RWPE2 (cell line): ENCODE measurements at regions not wholly inside any gene's neighbourhood (a gene's known extent, or its start where the extent isn't known, plus 50 kb on each side); places are given as distances from the start of the nearest gene placed in this dataset.

Experiments used
- ATAC-seq: fragments of 200-7000 bp; cut with Tn5 transposase; 3 replicates; pipeline ENCODE4 v1.9.1; 2021; ENCODE audit warnings: low read depth
- DNase-seq: peaks from one replicate; pipeline ENCODE4 v3.0.0-alpha.2; 2020; ENCODE audit warnings: low spot score
- H3K27ac ChIP-seq: fragments of 450-650 bp; 2 replicates; pipeline ENCODE4 v1.5.1; 2017; ENCODE audit warnings: mild to moderate bottlenecking; ENCODE audit not compliant: poor library complexity, severe bottlenecking
- H3K27me3 ChIP-seq: fragments of 250-450 bp; sonication (Bioruptor Pico); 2 replicates; pipeline ENCODE4 v1.5.1; 2021; ENCODE audit warnings: mild to moderate bottlenecking, moderate library complexity; ENCODE audit not compliant: insufficient read depth, poor library complexity, severe bottlenecking
- H3K36me3 ChIP-seq: fragments of 250-450 bp; sonication (Bioruptor Pico); 2 replicates; pipeline ENCODE4 v1.5.1; 2020; ENCODE audit warnings: low read depth, mild to moderate bottlenecking, moderate library complexity
- H3K4me1 ChIP-seq: fragments of 250-450 bp; sonication (Bioruptor Pico); 2 replicates; pipeline ENCODE4 v1.5.1; 2021; ENCODE audit warnings: mild to moderate bottlenecking, moderate library complexity; ENCODE audit not compliant: insufficient read depth, poor library complexity, severe bottlenecking
- H3K4me3 ChIP-seq: fragments of 250-450 bp; sonication (Bioruptor Pico); 2 replicates; pipeline ENCODE4 v1.5.1; 2021; ENCODE audit warnings: mild to moderate bottlenecking, moderate library complexity; ENCODE audit not compliant: severe bottlenecking
- H3K9me3 ChIP-seq: fragments of 250-450 bp; sonication (Bioruptor Pico); 2 replicates; pipeline ENCODE4 v1.5.1; 2021; ENCODE audit warnings: mild to moderate bottlenecking, moderate library complexity; ENCODE audit not compliant: severe bottlenecking
- CTCF ChIP-seq: fragments of 450-650 bp; IDR thresholded peaks from one replicate; pipeline ENCODE4 v1.5.1; 2017; ENCODE audit warnings: mild to moderate bottlenecking, moderate library complexity; ENCODE audit not compliant: poor library complexity, severe bottlenecking

- DNase-seq = no peak
- no peaks in the 10 kb centered on the region for H3K27me3 ChIP-seq
- ATAC-seq = no peak
- no peak overlapping the region for H3K4me3 ChIP-seq
- no peaks in the 10 kb centered on the region for H3K36me3 ChIP-seq
- TF ChIP-seq CTCF = no peak
- no peaks in the 10 kb centered on the region for H3K9me3 ChIP-seq
- no peak overlapping the region for H3K27ac ChIP-seq
- H3K4me1 ChIP-seq = peaks cover under 1% of the 10 kb centered on the region
Measured at GRCh38 chr14:22479776-22480464, 109.1 kb downstream of the DAD1 start.

GRCh38 chr14:22479132-22479531 lies 109.9 kb downstream of the DAD1 start:
- H3K36me3 ChIP-seq = no peaks in the 10 kb centered on the region
- no peaks in the 10 kb centered on the region for H3K9me3 ChIP-seq
- no peak overlapping the region for H3K4me3 ChIP-seq
- no peak for DNase-seq
- no peak for TF ChIP-seq CTCF
- H3K27ac ChIP-seq = no peak overlapping the region
- peaks cover 7% of the 10 kb centered on the region for H3K4me1 ChIP-seq
- no peak for ATAC-seq
- no peaks in the 10 kb centered on the region for H3K27me3 ChIP-seq

GRCh38 chr14:22478670-22479069 lies 110.4 kb downstream of the DAD1 start:
- no peaks in the 10 kb centered on the region for H3K36me3 ChIP-seq
- H3K4me3 ChIP-seq = no peak overlapping the region
- no peak overlapping the region for H3K27ac ChIP-seq
- DNase-seq (no peak), ATAC-seq (no peak)
- H3K9me3 ChIP-seq = no peaks in the 10 kb centered on the region
- H3K4me1 ChIP-seq = peaks cover 7% of the 10 kb centered on the region
- no peaks in the 10 kb centered on the region for H3K27me3 ChIP-seq
- TF ChIP-seq CTCF = no peak

- H3K27me3 ChIP-seq = no peaks in the 10 kb centered on the region
- peaks cover 7% of the 10 kb centered on the region for H3K4me1 ChIP-seq
- no peak overlapping the region for H3K27ac ChIP-seq
Measured at GRCh38 chr14:22478247-22478646, 110.8 kb downstream of the DAD1 start.

More at GRCh38 chr14:22478247-22478646, 110.8 kb downstream of the DAD1 start:
- Histone ChIP-seq H3K4me3 (no peak overlapping the region), H3K36me3 (no peaks in the 10 kb centered on the region), H3K9me3 (no peaks in the 10 kb centered on the region)
- DNase-seq (no peak), ATAC-seq (no peak)
- no peak for TF ChIP-seq CTCF
